ENCODE measurements at regions not wholly inside any gene's neighbourhood (a gene's known extent, or its start where the extent isn't known, plus 50 kb on each side); places are given as distances from the start of the nearest gene placed in this dataset.

DNA sequence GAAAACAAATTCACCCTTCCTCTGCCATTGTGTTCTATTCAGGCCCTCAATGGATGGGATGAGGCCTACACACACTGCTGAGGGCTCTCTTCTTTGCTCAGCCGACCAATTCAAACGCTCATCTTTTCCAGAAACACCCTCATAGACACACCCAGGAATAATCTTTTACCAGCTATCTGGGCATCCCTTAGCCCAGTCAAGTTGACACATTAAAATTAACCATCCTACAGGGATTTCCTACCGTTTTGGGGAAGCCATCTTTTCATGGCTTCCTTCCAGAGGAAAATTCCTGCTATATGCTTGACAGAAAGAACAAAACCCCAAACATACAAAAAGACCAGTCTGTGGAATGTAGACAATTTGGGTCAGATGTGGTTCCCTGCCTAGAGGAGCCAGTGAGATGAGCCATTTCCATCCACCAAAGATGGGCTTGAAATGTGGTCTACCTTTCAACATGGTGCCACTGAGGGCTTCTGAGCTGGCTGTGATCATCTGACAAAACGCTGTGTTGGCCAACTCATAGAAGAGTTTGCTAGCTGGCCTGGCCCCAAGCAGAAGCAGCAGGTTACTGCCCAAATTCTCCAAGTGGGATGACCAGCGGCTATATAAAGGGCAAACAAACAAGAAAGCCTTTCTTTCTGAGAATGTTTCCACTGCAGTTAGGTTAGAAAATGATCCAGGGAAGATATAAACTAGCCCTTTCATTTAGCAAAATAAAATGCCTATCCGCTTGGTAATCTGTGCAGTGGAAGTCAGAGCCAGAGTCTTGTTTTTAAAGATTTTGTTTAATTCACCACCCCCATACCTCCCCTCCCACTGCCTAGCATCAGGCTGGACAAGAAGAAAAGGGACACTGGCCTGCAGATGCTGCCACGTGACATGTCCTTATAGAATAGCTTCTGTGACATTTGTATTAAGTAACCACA lies 69.1 kb upstream of the MRPS6 start:
- TF ChIP-seq, protein P1, sequence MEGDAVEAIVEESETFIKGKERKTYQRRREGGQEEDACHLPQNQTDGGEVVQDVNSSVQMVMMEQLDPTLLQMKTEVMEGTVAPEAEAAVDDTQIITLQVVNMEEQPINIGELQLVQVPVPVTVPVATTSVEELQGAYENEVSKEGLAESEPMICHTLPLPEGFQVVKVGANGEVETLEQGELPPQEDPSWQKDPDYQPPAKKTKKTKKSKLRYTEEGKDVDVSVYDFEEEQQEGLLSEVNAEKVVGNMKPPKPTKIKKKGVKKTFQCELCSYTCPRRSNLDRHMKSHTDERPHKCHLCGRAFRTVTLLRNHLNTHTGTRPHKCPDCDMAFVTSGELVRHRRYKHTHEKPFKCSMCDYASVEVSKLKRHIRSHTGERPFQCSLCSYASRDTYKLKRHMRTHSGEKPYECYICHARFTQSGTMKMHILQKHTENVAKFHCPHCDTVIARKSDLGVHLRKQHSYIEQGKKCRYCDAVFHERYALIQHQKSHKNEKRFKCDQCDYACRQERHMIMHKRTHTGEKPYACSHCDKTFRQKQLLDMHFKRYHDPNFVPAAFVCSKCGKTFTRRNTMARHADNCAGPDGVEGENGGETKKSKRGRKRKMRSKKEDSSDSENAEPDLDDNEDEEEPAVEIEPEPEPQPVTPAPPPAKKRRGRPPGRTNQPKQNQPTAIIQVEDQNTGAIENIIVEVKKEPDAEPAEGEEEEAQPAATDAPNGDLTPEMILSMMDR (IDR thresholded peaks at IDR 0.05; ENCODE audit: low read depth, low read length, missing input control): no peak
- TF ChIP-seq, protein P2, sequence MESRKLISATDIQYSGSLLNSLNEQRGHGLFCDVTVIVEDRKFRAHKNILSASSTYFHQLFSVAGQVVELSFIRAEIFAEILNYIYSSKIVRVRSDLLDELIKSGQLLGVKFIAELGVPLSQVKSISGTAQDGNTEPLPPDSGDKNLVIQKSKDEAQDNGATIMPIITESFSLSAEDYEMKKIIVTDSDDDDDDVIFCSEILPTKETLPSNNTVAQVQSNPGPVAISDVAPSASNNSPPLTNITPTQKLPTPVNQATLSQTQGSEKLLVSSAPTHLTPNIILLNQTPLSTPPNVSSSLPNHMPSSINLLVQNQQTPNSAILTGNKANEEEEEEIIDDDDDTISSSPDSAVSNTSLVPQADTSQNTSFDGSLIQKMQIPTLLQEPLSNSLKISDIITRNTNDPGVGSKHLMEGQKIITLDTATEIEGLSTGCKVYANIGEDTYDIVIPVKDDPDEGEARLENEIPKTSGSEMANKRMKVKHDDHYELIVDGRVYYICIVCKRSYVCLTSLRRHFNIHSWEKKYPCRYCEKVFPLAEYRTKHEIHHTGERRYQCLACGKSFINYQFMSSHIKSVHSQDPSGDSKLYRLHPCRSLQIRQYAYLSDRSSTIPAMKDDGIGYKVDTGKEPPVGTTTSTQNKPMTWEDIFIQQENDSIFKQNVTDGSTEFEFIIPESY (IDR thresholded peaks at IDR 0.05): no peak
- TF ChIP-seq RXRA (IDR thresholded peaks at IDR 0.05) (no peak), RAD21 (IDR thresholded peaks at IDR 0.05) (no peak)
- TF ChIP-seq, protein P3, sequence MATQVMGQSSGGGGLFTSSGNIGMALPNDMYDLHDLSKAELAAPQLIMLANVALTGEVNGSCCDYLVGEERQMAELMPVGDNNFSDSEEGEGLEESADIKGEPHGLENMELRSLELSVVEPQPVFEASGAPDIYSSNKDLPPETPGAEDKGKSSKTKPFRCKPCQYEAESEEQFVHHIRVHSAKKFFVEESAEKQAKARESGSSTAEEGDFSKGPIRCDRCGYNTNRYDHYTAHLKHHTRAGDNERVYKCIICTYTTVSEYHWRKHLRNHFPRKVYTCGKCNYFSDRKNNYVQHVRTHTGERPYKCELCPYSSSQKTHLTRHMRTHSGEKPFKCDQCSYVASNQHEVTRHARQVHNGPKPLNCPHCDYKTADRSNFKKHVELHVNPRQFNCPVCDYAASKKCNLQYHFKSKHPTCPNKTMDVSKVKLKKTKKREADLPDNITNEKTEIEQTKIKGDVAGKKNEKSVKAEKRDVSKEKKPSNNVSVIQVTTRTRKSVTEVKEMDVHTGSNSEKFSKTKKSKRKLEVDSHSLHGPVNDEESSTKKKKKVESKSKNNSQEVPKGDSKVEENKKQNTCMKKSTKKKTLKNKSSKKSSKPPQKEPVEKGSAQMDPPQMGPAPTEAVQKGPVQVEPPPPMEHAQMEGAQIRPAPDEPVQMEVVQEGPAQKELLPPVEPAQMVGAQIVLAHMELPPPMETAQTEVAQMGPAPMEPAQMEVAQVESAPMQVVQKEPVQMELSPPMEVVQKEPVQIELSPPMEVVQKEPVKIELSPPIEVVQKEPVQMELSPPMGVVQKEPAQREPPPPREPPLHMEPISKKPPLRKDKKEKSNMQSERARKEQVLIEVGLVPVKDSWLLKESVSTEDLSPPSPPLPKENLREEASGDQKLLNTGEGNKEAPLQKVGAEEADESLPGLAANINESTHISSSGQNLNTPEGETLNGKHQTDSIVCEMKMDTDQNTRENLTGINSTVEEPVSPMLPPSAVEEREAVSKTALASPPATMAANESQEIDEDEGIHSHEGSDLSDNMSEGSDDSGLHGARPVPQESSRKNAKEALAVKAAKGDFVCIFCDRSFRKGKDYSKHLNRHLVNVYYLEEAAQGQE (IDR thresholded peaks at IDR 0.05): no peak

Data from liver (tissue), 3 donors.